ENCODE measurements at regions not wholly inside any gene's neighbourhood (a gene's known extent, or its start where the extent isn't known, plus 50 kb on each side); places are given as distances from the start of the nearest gene placed in this dataset.

DNA sequence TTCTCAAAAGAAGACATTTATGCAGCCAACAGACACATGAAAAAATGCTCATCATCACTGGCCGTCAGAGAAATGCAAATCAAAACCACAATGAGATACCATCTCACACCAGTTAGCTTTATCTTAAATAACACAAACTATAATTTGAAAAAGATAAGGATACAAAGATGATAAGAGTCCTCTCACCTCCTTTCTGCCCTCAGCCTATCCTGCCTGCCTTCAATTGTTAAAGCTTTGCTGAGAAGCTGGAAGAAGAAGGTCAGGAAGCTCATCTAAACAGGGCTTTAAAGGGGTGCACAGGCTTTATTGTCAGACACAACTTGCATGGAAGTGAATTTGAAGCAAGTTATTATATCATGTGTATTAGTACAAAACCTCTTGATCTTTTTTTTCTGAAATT is 676.3 kb upstream of the GOT2 start:
- TF ChIP-seq, protein P1, sequence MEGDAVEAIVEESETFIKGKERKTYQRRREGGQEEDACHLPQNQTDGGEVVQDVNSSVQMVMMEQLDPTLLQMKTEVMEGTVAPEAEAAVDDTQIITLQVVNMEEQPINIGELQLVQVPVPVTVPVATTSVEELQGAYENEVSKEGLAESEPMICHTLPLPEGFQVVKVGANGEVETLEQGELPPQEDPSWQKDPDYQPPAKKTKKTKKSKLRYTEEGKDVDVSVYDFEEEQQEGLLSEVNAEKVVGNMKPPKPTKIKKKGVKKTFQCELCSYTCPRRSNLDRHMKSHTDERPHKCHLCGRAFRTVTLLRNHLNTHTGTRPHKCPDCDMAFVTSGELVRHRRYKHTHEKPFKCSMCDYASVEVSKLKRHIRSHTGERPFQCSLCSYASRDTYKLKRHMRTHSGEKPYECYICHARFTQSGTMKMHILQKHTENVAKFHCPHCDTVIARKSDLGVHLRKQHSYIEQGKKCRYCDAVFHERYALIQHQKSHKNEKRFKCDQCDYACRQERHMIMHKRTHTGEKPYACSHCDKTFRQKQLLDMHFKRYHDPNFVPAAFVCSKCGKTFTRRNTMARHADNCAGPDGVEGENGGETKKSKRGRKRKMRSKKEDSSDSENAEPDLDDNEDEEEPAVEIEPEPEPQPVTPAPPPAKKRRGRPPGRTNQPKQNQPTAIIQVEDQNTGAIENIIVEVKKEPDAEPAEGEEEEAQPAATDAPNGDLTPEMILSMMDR (IDR thresholded peaks at IDR 0.05) = no peak
- no peak for TF ChIP-seq POLR2A (IDR thresholded peaks at IDR 0.05)
- intact Hi-C loops (cut with DNase I; ENCODE audit: low total_unique reads) = no loop called here

GRCh38 chr16:59405802-59406201 is 671.7 kb upstream of the GOT2 start:
- no peaks in the 10 kb centered on the region for H3K27me3 ChIP-seq
- DNase-seq = no peak
- no peak for TF ChIP-seq POLR2A (IDR thresholded peaks at IDR 0.05)
- TF ChIP-seq, protein P1 (IDR thresholded peaks at IDR 0.05) = no peak
- H3K4me1 ChIP-seq = no peaks in the 10 kb centered on the region
- H3K36me3 ChIP-seq = no peaks in the 10 kb centered on the region
- intact Hi-C loops (cut with DNase I; ENCODE audit: low total_unique reads) = no loop called here
- no peaks in the 10 kb centered on the region for H3K9me3 ChIP-seq
- no peak overlapping the region for H3K4me3 ChIP-seq
- H3K27ac ChIP-seq = no peak overlapping the region

More for the DNA sequence above, 676.3 kb upstream of the GOT2 start:
- H3K4me1 ChIP-seq = no peaks in the 10 kb centered on the region
- no peak for DNase-seq
- no peak overlapping the region for H3K27ac ChIP-seq
- no peaks in the 10 kb centered on the region for H3K9me3 ChIP-seq
- no peaks in the 10 kb centered on the region for H3K36me3 ChIP-seq
- no peak overlapping the region for H3K4me3 ChIP-seq
- no peaks in the 10 kb centered on the region for H3K27me3 ChIP-seq

DNA sequence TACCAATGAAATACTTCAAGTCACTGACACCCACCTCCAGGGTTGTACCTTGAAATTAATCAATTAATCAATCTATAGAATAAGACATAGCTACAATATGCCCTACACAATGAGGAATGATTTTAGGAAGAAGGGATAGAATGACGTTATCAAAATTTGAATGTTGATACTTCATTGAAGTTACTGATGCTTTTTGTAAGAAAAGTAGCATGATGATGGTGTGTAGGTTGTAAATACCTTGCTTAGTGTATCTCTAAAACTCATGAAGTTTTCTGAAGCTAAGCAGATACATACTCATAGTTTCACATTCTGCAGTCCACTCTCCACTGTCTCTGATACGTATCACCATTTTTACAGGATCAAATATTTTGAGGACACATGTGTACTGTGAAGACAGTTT is 670.4 kb upstream of the GOT2 start:
- TF ChIP-seq, protein P1 (IDR thresholded peaks at IDR 0.05) = no peak
- no peak for TF ChIP-seq POLR2A (IDR thresholded peaks at IDR 0.05)
- Histone ChIP-seq H3K27me3 (no peaks in the 10 kb centered on the region), H3K4me1 (no peaks in the 10 kb centered on the region), H3K27ac (no peak overlapping the region), H3K9me3 (no peaks in the 10 kb centered on the region), H3K36me3 (no peaks in the 10 kb centered on the region), H3K4me3 (no peak overlapping the region)
- no peak for DNase-seq
- intact Hi-C loops (cut with DNase I; ENCODE audit: low total_unique reads) = no loop called here

- H3K4me1 ChIP-seq = no peaks in the 10 kb centered on the region
- no peak overlapping the region for H3K27ac ChIP-seq
- no peak for DNase-seq
- no peaks in the 10 kb centered on the region for H3K27me3 ChIP-seq
- TF ChIP-seq POLR2A (IDR thresholded peaks at IDR 0.05) = no peak
- TF ChIP-seq, protein P1 (IDR thresholded peaks at IDR 0.05) = no peak
- no peak overlapping the region for H3K4me3 ChIP-seq
- no peaks in the 10 kb centered on the region for H3K36me3 ChIP-seq
- no peaks in the 10 kb centered on the region for H3K9me3 ChIP-seq
- intact Hi-C loops (cut with DNase I; ENCODE audit: low total_unique reads) = no loop called here
These were observed 666.7 kb upstream of the GOT2 start for GRCh38 chr16:59400830-59401229.

GRCh38 chr16:59397638-59398037 is 663.5 kb upstream of the GOT2 start:
- Histone ChIP-seq H3K27ac (no peak overlapping the region), H3K4me3 (no peak overlapping the region), H3K36me3 (no peaks in the 10 kb centered on the region), H3K27me3 (no peaks in the 10 kb centered on the region), H3K9me3 (no peaks in the 10 kb centered on the region), H3K4me1 (no peaks in the 10 kb centered on the region)
- TF ChIP-seq, protein P1 (IDR thresholded peaks at IDR 0.05) = no peak
- TF ChIP-seq POLR2A (IDR thresholded peaks at IDR 0.05) = no peak
- intact Hi-C loops (cut with DNase I; ENCODE audit: low total_unique reads) = no loop called here
- no peak for DNase-seq

Measured in uterus (tissue), 3 donors.